Stimulated activated CD4-positive, alpha-beta T cell treated with anti-CD3 and anti-CD28 coated beads, Interleukin-1b, Interleukin-23, amount 100 ng/mL, for 4 hours (primary cell): ENCODE measurements at regions not wholly inside any gene's neighbourhood (a gene's known extent, or its start where the extent isn't known, plus 50 kb on each side); places are given as distances from the start of the nearest gene placed in this dataset.
"Not testable (repeated sequence)": the region's sequence is repeated elsewhere in the genome, so short reads cannot be mapped to it uniquely, and the experiment has no call there.

ENCODE experiments used
- DNase-seq, 2 donors: peaks; one replicate each; pipeline ENCODE4 v3.0.0-alpha.2; 2020; ENCODE audit warnings: low read depth in 2 of 2

GRCh38 chr7:108627476-108628051 lies 57.9 kb downstream of the DNAJB9 start:
- DNase-seq, result no peak

- DNase-seq, result no peak
Observed at GRCh38 chr7:108628678-108629077, 59.0 kb downstream of the DNAJB9 start.

- DNase-seq, result no peak
Observed at GRCh38 chr7:108629651-108630400, 60.2 kb downstream of the DNAJB9 start.

GRCh38 chr7:108634036-108634435 lies 64.4 kb downstream of the DNAJB9 start:
- DNase-seq, result no peak

- no peak for DNase-seq
Observed at GRCh38 chr7:108634535-108634934, 64.9 kb downstream of the DNAJB9 start.

- DNase-seq, result no peak
Observed at GRCh38 chr7:108637049-108637621, 67.5 kb downstream of the DNAJB9 start.

GRCh38 chr7:108642126-108642525 lies 72.5 kb downstream of the DNAJB9 start:
- DNase-seq, result no peak

- no peak for DNase-seq
Observed at GRCh38 chr7:108643136-108643535, 73.5 kb downstream of the DNAJB9 start.

GRCh38 chr7:108648989-108649388 lies 79.3 kb downstream of the DNAJB9 start:
- no peak for DNase-seq

- DNase-seq, result no peak
Observed at GRCh38 chr7:108650467-108650866, 80.8 kb downstream of the DNAJB9 start.

- DNase-seq, result no peak
Observed at GRCh38 chr7:108652886-108653285, 83.2 kb downstream of the DNAJB9 start.

- DNase-seq, result no peak
Observed at GRCh38 chr7:108653526-108653925, 83.9 kb downstream of the DNAJB9 start.

- not testable (repeated sequence) for DNase-seq
Observed at GRCh38 chr7:108657140-108657726, 87.6 kb downstream of the DNAJB9 start.

GRCh38 chr7:108659261-108659660 lies 89.6 kb downstream of the DNAJB9 start:
- no peak for DNase-seq

- no peak for DNase-seq
Observed at GRCh38 chr7:108659867-108660266, 90.2 kb downstream of the DNAJB9 start.

GRCh38 chr7:108660465-108660864 lies 90.8 kb downstream of the DNAJB9 start:
- DNase-seq, result no peak

GRCh38 chr7:108662783-108663362 lies 93.2 kb downstream of the DNAJB9 start:
- DNase-seq, result no peak

- DNase-seq, result no peak
Observed at GRCh38 chr7:108663701-108664100, 94.0 kb downstream of the DNAJB9 start.

GRCh38 chr7:108667216-108667615 lies 97.5 kb downstream of the DNAJB9 start:
- no peak for DNase-seq

- no peak for DNase-seq
Observed at GRCh38 chr7:108669958-108670357, 100.3 kb downstream of the DNAJB9 start.

GRCh38 chr7:108673699-108674098 lies 104.0 kb downstream of the DNAJB9 start:
- not testable (repeated sequence) for DNase-seq

- DNase-seq, result no peak
Observed at GRCh38 chr7:108684629-108685028, 115.0 kb downstream of the DNAJB9 start.
